Gastrocnemius medialis (tissue), 4 donors: ENCODE measurements at regions not wholly inside any gene's neighbourhood (a gene's known extent, or its start where the extent isn't known, plus 50 kb on each side); places are given as distances from the start of the nearest gene placed in this dataset.

Source experiments
- ATAC-seq, 2 donors: fragments of 150-250 bp; one replicate each; pipeline ENCODE4 v1.9.1; 2016
- DNase-seq, 2 donors: peaks; one replicate each; pipeline ENCODE4 v3.0.0-alpha.2; 2019
- H3K27ac ChIP-seq, 4 donors: fragments of 200-600 bp; sonication (generic); 1 replicate in 1 of 4; 2 replicates in 3 of 4; pipeline ENCODE4 v1.5.1; 2016 to 2018; ENCODE audit warnings: mild to moderate bottlenecking in 2 of 4, moderate library complexity in 1 of 4
- H3K27me3 ChIP-seq, 3 donors: fragments of 200-600 bp; sonication (generic) in 2 of 3; 1 replicate in 1 of 3; 2 replicates in 2 of 3; pipeline versions ENCODE4 v1.5.1 to v1.6.0; 2016 to 2019; ENCODE audit warnings: mild to moderate bottlenecking in 1 of 3, moderate library complexity in 1 of 3
- H3K36me3 ChIP-seq, 2 donors: fragments of 200-600 bp; sonication (generic) in 1 of 2; one replicate each; pipeline ENCODE4 v1.5.1; 2017 to 2018
- H3K4me1 ChIP-seq, 2 donors: fragments of 200-600 bp; sonication (generic) in 1 of 2; one replicate each; pipeline ENCODE4 v1.5.1; 2016 to 2017; ENCODE audit warnings: mild to moderate bottlenecking in 2 of 2
- H3K4me3 ChIP-seq, 4 donors: fragments of 200-600 bp; sonication (generic) in 3 of 4; 1 replicate in 1 of 4; 2 replicates in 3 of 4; pipeline ENCODE4 v1.5.1; 2016 to 2019; ENCODE audit warnings: mild to moderate bottlenecking in 2 of 4
- H3K9me3 ChIP-seq, 3 donors: fragments of 200-600 bp; sonication (generic) in 2 of 3; 1 replicate in 1 of 3; 2 replicates in 2 of 3; pipeline ENCODE4 v1.5.1; 2016 to 2019
- POLR2A ChIP-seq, 2 donors: fragments of 450-650 bp; IDR thresholded peaks; one replicate each; pipeline ENCODE4 v1.6.1; 2017; ENCODE audit warnings: antibody characterized with exemption in 2 of 2, mild to moderate bottlenecking in 2 of 2, moderate library complexity in 2 of 2
- in situ Hi-C, 4 donors: fragments of 200-750 bp; cut with MboI; loops; one replicate each; pipeline versions ENCODE4 v1.15.0 to v1.8.0; 2017; ENCODE audit warnings: low sequenced_read_pairs in 4 of 4
- intact Hi-C: fragments of 100-400 bp; cut with DNase I; formaldehyde crosslinking; loops from one replicate; pipeline ENCODE4 v1.15.1; 2023; ENCODE audit warnings: low total_unique reads
- TF ChIP-seq, protein P1 (sequence below), 5 experiments: fragments of 450-650 bp in 3 of 5; fragments of 200-600 bp in 2 of 5; sonication (generic) in 2 of 5; IDR thresholded peaks in 4 of 5; conservative IDR thresholded peaks in 1 of 5; 1 replicate in 4 of 5; 2 replicates in 1 of 5; pipeline ENCODE4 v1.5.1; 2016 to 2019; ENCODE audit warnings: antibody characterized with exemption in 5 of 5, mild to moderate bottlenecking in 3 of 5, moderate library complexity in 3 of 5

DNA sequence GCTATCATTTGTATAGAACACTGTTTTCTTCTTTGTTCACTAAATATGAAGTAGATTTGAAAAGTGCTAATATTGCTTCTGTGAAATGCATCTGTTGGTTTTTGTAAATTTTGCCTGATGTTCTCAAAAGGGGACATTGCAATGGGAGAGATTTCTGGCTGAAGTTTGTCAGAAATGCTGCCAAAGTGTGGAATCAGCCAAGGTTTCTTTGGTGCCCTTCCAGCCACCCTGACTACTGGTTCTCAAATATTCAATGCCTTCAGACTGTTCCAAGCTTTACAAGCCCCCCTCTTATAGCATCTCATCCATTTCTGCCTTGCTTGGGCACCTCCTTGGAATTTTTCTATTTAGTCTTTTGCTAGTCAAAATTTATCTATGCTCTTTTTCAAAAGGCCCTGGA lies 60.6 kb upstream of the TMLHE start:
- no peak for ATAC-seq
- no peaks in the 10 kb centered on the region for H3K9me3 ChIP-seq
- in situ Hi-C loops (no loop called here), intact Hi-C loops (no loop called here)
- TF ChIP-seq, protein P1, sequence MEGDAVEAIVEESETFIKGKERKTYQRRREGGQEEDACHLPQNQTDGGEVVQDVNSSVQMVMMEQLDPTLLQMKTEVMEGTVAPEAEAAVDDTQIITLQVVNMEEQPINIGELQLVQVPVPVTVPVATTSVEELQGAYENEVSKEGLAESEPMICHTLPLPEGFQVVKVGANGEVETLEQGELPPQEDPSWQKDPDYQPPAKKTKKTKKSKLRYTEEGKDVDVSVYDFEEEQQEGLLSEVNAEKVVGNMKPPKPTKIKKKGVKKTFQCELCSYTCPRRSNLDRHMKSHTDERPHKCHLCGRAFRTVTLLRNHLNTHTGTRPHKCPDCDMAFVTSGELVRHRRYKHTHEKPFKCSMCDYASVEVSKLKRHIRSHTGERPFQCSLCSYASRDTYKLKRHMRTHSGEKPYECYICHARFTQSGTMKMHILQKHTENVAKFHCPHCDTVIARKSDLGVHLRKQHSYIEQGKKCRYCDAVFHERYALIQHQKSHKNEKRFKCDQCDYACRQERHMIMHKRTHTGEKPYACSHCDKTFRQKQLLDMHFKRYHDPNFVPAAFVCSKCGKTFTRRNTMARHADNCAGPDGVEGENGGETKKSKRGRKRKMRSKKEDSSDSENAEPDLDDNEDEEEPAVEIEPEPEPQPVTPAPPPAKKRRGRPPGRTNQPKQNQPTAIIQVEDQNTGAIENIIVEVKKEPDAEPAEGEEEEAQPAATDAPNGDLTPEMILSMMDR (IDR thresholded peaks at IDR 0.05 in 4 of 5, conservative IDR thresholded peaks at IDR 0.05 in 1 of 5) = no peak
- TF ChIP-seq POLR2A (IDR thresholded peaks at IDR 0.05) = no peak
- H3K4me3 ChIP-seq = no peak overlapping the region
- H3K4me1 ChIP-seq = no peaks in the 10 kb centered on the region
- no peak overlapping the region for H3K27ac ChIP-seq
- H3K36me3 ChIP-seq = no peaks in the 10 kb centered on the region
- no peak for DNase-seq
- H3K27me3 ChIP-seq = no peaks in the 10 kb centered on the region

DNA sequence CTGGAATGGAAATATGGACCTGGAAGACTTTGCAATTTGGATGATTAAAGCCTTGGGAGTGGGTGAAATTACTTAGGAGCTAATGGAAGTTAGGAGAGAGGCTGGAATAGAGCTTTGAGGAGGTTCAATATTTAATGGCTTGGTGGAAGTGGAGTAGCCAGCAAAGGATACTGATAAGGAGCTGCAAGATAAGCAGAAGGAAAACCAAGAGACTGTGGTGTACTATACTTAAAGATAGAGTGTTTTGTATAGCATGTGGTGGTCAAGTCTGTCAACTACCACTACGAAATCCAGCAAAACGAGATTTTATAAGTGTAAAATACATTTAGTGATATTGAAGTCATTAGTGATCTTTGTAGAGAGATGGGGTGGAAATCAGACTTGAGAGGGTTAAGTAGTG lies 54.0 kb upstream of the TMLHE start:
- intact Hi-C loops = no loop called here
- ATAC-seq = no peak
- H3K9me3 ChIP-seq = no peaks in the 10 kb centered on the region

More for the DNA sequence above, 54.0 kb upstream of the TMLHE start:
- no peak for TF ChIP-seq POLR2A (IDR thresholded peaks at IDR 0.05)
- TF ChIP-seq, protein P1 (IDR thresholded peaks at IDR 0.05 in 4 of 5, conservative IDR thresholded peaks at IDR 0.05 in 1 of 5) = no peak
- Histone ChIP-seq H3K4me3 (no peak overlapping the region), H3K27me3 (no peaks in the 10 kb centered on the region), H3K27ac (no peak overlapping the region), H3K36me3 (no peaks in the 10 kb centered on the region), H3K4me1 (no peaks in the 10 kb centered on the region)
- in situ Hi-C loops = no loop called here
- no peak for DNase-seq
